ENCODE measurements at regions not wholly inside any gene's neighbourhood (a gene's known extent, or its start where the extent isn't known, plus 50 kb on each side); places are given as distances from the start of the nearest gene placed in this dataset.

- no peak for DNase-seq
Observed at GRCh38 chr7:35533902-35534301, 161.0 kb downstream of the HERPUD2 start.

- DNase-seq: no peak
Observed at GRCh38 chr7:35530124-35531109, 164.5 kb downstream of the HERPUD2 start.

GRCh38 chr7:35529713-35530112 lies 165.2 kb downstream of the HERPUD2 start:
- DNase-seq: no peak

- DNase-seq: no peak
Observed at GRCh38 chr7:35528381-35528977, 166.5 kb downstream of the HERPUD2 start.

GRCh38 chr7:35526645-35527044 lies 168.3 kb downstream of the HERPUD2 start:
- no peak for DNase-seq

- DNase-seq: no peak
Observed at GRCh38 chr7:35524112-35524804, 170.7 kb downstream of the HERPUD2 start.

- DNase-seq: no peak
Observed at GRCh38 chr7:35523292-35523691, 171.6 kb downstream of the HERPUD2 start.

GRCh38 chr7:35522697-35523096 lies 172.2 kb downstream of the HERPUD2 start:
- DNase-seq: no peak

- no peak for DNase-seq
Observed at GRCh38 chr7:35521941-35522340, 173.0 kb downstream of the HERPUD2 start.

- DNase-seq: no peak
Observed at GRCh38 chr7:35520810-35521625, 173.9 kb downstream of the HERPUD2 start.

- peak; percentile 17 for DNase-seq
Observed at GRCh38 chr7:35519971-35520809, 174.7 kb downstream of the HERPUD2 start.

- DNase-seq: no peak
Observed at GRCh38 chr7:35518767-35519166, 176.2 kb downstream of the HERPUD2 start.

- no peak for DNase-seq
Observed at GRCh38 chr7:35516498-35516897, 178.4 kb downstream of the HERPUD2 start.

GRCh38 chr7:35513828-35514227 lies 181.1 kb downstream of the HERPUD2 start:
- no peak for DNase-seq

- no peak for DNase-seq
Observed at GRCh38 chr7:35513195-35513594, 181.7 kb downstream of the HERPUD2 start.

- DNase-seq: no peak
Observed at GRCh38 chr7:35512716-35513115, 182.2 kb downstream of the HERPUD2 start.

- no peak for DNase-seq
Observed at GRCh38 chr7:35508623-35509400, 186.1 kb downstream of the HERPUD2 start.

GRCh38 chr7:35505066-35505465 lies 189.9 kb downstream of the HERPUD2 start:
- DNase-seq: no peak

- DNase-seq: no peak
Observed at GRCh38 chr7:35504365-35504764, 190.6 kb downstream of the HERPUD2 start.

GRCh38 chr7:35501681-35502080 lies 193.3 kb downstream of the HERPUD2 start:
- no peak for DNase-seq

- DNase-seq: no peak
Observed at GRCh38 chr7:35499226-35499625, 195.7 kb downstream of the HERPUD2 start.
